Panc1 (cell line): ENCODE measurements at regions not wholly inside any gene's neighbourhood (a gene's known extent, or its start where the extent isn't known, plus 50 kb on each side); places are given as distances from the start of the nearest gene placed in this dataset.

Source experiments
- ATAC-seq: fragments of 200-7000 bp; cut with Tn5 transposase; 2 replicates; pipeline ENCODE4 v1.9.1; 2020; ENCODE audit warnings: mild to moderate bottlenecking, moderate library complexity
- BruUV-seq: library from RNA; stranded (reverse); fragments of 400-500 nt; replicated peaks from 2 replicates; lab custom pipeline; 2021; lab: Mats Ljungman, UMichigan
- CTCF ChIA-PET: fragments of 300-600 bp; sonication (Branson Sonifier 250); formaldehyde crosslinking; loops from one replicate; lab custom pipeline; 2022; ENCODE audit warnings: antibody characterized with exemption; lab: Charles Lee
- POLR2A ChIA-PET: fragments of 300-600 bp; sonication (Branson Sonifier 250); formaldehyde crosslinking; loops from one replicate; lab custom pipeline; 2022; ENCODE audit warnings: antibody characterized with exemption; lab: Charles Lee
- DNase-seq: peaks from one replicate; pipeline ENCODE4 v3.0.0-alpha.2; 2010; ENCODE audit warnings: low read depth, low spot score
- H3K27ac ChIP-seq: 2 replicates; pipeline ENCODE4 v1.5.1; 2011; ENCODE audit warnings: mild to moderate bottlenecking, low read length, inconsistent platforms
- H3K27me3 ChIP-seq: fragments of 200-500 bp; sonication (Bioruptor generic); 2 replicates; pipeline ENCODE4 v1.6.0; 2014; ENCODE audit warnings: low read length, inconsistent platforms; ENCODE audit not compliant: control insufficient read depth, insufficient read depth
- H3K36me3 ChIP-seq: fragments of 200-500 bp; sonication (Bioruptor generic); 2 replicates; pipeline ENCODE4 v1.5.1; 2014; ENCODE audit warnings: inconsistent platforms, mild to moderate bottlenecking, low read length, moderate library complexity; ENCODE audit not compliant: control insufficient read depth, insufficient read depth
- H3K4me1 ChIP-seq: 2 replicates; pipeline ENCODE4 v1.5.1; 2011; ENCODE audit warnings: inconsistent platforms, mild to moderate bottlenecking, low read length, moderate library complexity; ENCODE audit not compliant: control insufficient read depth, insufficient read depth
- H3K4me3 ChIP-seq, 2 experiments: 2 replicates each; pipeline ENCODE4 v1.5.1; 2011 to 2012; ENCODE audit warnings: low read depth in 2 of 2, low read length in 2 of 2, mild to moderate bottlenecking in 2 of 2, inconsistent platforms in 1 of 2, moderate library complexity in 1 of 2
- H3K9me3 ChIP-seq: fragments of 200-500 bp; sonication (Bioruptor generic); 2 replicates; pipeline ENCODE4 v1.5.1; 2014; ENCODE audit warnings: low read depth, mild to moderate bottlenecking, inconsistent platforms, low read length, moderate library complexity; ENCODE audit not compliant: control insufficient read depth, insufficient read depth
- POLR2AphosphoS5 ChIP-seq: IDR thresholded peaks from 2 replicates; pipeline ENCODE4 v1.6.1; 2012; ENCODE audit warnings: mild to moderate bottlenecking, low read depth, low read length, moderate library complexity
- SIN3A ChIP-seq: IDR thresholded peaks from 2 replicates; pipeline ENCODE4 v1.6.1; 2012; ENCODE audit warnings: low read depth, mild to moderate bottlenecking, low read length, moderate library complexity, borderline replicate concordance; ENCODE audit not compliant: insufficient read depth
- TCF7L2 ChIP-seq: IDR thresholded peaks from 2 replicates; pipeline ENCODE4 v1.6.1; 2011; ENCODE audit warnings: mild to moderate bottlenecking, low read depth, low read length, inconsistent platforms
- in situ Hi-C: cut with HindIII; loops from 2 replicates; pipeline ENCODE4 v1.10.0; 2016; ENCODE audit warnings: low sequenced_read_pairs, low pct_unique_long_range_greater_than_20kb
- intact Hi-C: fragments of 100-400 bp; cut with micrococcal nuclease; formaldehyde crosslinking; loops from one replicate; pipeline ENCODE4 v1.10.0; 2022; ENCODE audit not compliant: unreplicated experiment
- TF ChIP-seq, protein P1 (sequence below): fragments of 450-650 bp; IDR thresholded peaks from 2 replicates; pipeline ENCODE4 v1.5.1; 2017; ENCODE audit warnings: mild to moderate bottlenecking
- TF ChIP-seq, protein P2 (sequence below), 2 experiments: IDR thresholded peaks; 2 replicates each; pipeline ENCODE4 v1.6.1; 2011 to 2012; ENCODE audit warnings: low read depth in 2 of 2, control low read depth in 1 of 2, low read length in 1 of 2, mild to moderate bottlenecking in 1 of 2, moderate library complexity in 1 of 2; ENCODE audit not compliant: insufficient read depth in 1 of 2

DNA sequence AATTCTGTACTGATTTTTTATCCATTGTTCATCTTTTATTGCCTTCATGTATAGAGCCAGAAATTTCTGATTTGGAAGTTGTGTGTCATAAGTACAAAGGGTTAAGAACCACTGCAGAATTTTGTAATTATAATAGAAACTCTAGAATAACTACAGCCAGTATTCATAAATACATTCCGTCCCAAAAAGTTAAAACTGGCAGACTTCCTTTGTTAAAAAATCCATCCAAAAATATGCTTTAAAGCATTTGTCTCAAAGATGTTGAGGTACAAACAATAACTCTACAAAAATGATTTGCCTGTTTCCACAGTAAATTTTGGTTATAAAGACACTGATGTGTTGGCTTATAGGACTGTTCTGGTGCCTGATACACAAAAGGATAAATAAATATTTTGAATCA lies 436.6 kb downstream of the DTWD2 start:
- no TSS peak for BruUV-seq
- in situ Hi-C loops, result no loop called here
- no peaks in the 10 kb centered on the region for H3K9me3 ChIP-seq

DNA sequence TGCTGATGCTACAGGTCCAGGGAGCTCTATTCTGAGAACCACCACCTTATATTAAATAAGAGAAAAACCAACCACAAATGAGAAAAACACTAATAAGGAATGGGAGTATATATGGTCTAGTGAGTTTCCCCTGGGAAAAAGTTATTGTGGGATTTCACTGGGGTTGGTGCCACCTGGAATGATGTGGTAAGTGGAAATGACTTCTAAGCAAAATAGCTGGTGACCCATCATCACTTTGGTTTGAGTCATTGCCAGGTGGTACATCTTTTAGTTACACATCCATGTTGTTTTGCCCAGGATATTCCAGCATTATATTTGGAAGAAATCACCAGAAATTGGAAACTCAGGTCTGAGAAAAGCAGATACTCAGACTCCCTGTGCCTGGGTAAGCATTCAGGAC lies 437.3 kb downstream of the DTWD2 start:
- Histone ChIP-seq H3K4me1 (no peaks in the 10 kb centered on the region), H3K27ac (no peak overlapping the region), H3K4me3 (no peak overlapping the region), H3K36me3 (no peaks in the 10 kb centered on the region), H3K9me3 (no peaks in the 10 kb centered on the region), H3K27me3 (no peaks in the 10 kb centered on the region)
- TF ChIP-seq SIN3A, result no peak
- TF ChIP-seq, protein P1, sequence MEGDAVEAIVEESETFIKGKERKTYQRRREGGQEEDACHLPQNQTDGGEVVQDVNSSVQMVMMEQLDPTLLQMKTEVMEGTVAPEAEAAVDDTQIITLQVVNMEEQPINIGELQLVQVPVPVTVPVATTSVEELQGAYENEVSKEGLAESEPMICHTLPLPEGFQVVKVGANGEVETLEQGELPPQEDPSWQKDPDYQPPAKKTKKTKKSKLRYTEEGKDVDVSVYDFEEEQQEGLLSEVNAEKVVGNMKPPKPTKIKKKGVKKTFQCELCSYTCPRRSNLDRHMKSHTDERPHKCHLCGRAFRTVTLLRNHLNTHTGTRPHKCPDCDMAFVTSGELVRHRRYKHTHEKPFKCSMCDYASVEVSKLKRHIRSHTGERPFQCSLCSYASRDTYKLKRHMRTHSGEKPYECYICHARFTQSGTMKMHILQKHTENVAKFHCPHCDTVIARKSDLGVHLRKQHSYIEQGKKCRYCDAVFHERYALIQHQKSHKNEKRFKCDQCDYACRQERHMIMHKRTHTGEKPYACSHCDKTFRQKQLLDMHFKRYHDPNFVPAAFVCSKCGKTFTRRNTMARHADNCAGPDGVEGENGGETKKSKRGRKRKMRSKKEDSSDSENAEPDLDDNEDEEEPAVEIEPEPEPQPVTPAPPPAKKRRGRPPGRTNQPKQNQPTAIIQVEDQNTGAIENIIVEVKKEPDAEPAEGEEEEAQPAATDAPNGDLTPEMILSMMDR, result no peak
- no peak for TF ChIP-seq POLR2AphosphoS5
- TF ChIP-seq, protein P2, sequence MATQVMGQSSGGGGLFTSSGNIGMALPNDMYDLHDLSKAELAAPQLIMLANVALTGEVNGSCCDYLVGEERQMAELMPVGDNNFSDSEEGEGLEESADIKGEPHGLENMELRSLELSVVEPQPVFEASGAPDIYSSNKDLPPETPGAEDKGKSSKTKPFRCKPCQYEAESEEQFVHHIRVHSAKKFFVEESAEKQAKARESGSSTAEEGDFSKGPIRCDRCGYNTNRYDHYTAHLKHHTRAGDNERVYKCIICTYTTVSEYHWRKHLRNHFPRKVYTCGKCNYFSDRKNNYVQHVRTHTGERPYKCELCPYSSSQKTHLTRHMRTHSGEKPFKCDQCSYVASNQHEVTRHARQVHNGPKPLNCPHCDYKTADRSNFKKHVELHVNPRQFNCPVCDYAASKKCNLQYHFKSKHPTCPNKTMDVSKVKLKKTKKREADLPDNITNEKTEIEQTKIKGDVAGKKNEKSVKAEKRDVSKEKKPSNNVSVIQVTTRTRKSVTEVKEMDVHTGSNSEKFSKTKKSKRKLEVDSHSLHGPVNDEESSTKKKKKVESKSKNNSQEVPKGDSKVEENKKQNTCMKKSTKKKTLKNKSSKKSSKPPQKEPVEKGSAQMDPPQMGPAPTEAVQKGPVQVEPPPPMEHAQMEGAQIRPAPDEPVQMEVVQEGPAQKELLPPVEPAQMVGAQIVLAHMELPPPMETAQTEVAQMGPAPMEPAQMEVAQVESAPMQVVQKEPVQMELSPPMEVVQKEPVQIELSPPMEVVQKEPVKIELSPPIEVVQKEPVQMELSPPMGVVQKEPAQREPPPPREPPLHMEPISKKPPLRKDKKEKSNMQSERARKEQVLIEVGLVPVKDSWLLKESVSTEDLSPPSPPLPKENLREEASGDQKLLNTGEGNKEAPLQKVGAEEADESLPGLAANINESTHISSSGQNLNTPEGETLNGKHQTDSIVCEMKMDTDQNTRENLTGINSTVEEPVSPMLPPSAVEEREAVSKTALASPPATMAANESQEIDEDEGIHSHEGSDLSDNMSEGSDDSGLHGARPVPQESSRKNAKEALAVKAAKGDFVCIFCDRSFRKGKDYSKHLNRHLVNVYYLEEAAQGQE (IDR thresholded peaks at IDR 0.05; ENCODE audit: insufficient read depth in 1 of 2, low read depth in 2 of 2, low read length in 1 of 2), result no peak
- no peak for TF ChIP-seq TCF7L2
- ChIA-PET CTCF (no interaction called here), POLR2A (no interaction called here)
- intact Hi-C loops, result no loop called here
- BruUV-seq, result no TSS peak
- ATAC-seq, result no peak
- no peak for DNase-seq
- in situ Hi-C loops, result no loop called here

More for the DNA sequence above, 436.6 kb downstream of the DTWD2 start:
- POLR2A ChIA-PET, result no interaction called here
- Histone ChIP-seq H3K27ac (no peak overlapping the region), H3K27me3 (no peaks in the 10 kb centered on the region), H3K36me3 (no peaks in the 10 kb centered on the region), H3K4me3 (no peak overlapping the region), H3K4me1 (no peaks in the 10 kb centered on the region)
- ATAC-seq (no peak), DNase-seq (no peak)
- TF ChIP-seq TCF7L2 (no peak), POLR2AphosphoS5 (no peak), SIN3A (no peak)
- TF ChIP-seq, protein P2 (IDR thresholded peaks at IDR 0.05; ENCODE audit: insufficient read depth in 1 of 2, low read depth in 2 of 2, low read length in 1 of 2), result no peak
- TF ChIP-seq, protein P1, result no peak
- CTCF ChIA-PET, result no interaction called here
- intact Hi-C loops, result no loop called here
